Cardiac fibroblast (primary cell): ENCODE measurements at regions not wholly inside any gene's neighbourhood (a gene's known extent, or its start where the extent isn't known, plus 50 kb on each side); places are given as distances from the start of the nearest gene placed in this dataset.
A peak's percentile ranks its signal among the peaks of the same experiment; 100 is the strongest.
"Not testable (repeated sequence)": the region's sequence is repeated elsewhere in the genome, so short reads cannot be mapped to it uniquely, and the experiment has no call there.

Source experiments
- DNase-seq, 2 donors: peaks; one replicate each; pipeline versions ENCODE4 v3.0.0 to v3.0.0-alpha.2; 2010; ENCODE audit warnings: low read depth in 2 of 2
- H3K4me3 ChIP-seq, 2 donors: replicated peaks in 1 of 2; 1 replicate in 1 of 2; 2 replicates in 1 of 2; pipeline ENCODE4 v1.5.1; 2011; ENCODE audit warnings: low read depth in 2 of 2, low read length in 2 of 2, mild to moderate bottlenecking in 2 of 2, moderate library complexity in 1 of 2
- TF ChIP-seq, protein P1 (sequence below): IDR thresholded peaks from one replicate; pipeline ENCODE4 v1.5.1; 2011; ENCODE audit warnings: low read depth, mild to moderate bottlenecking, low read length, inconsistent platforms

DNA sequence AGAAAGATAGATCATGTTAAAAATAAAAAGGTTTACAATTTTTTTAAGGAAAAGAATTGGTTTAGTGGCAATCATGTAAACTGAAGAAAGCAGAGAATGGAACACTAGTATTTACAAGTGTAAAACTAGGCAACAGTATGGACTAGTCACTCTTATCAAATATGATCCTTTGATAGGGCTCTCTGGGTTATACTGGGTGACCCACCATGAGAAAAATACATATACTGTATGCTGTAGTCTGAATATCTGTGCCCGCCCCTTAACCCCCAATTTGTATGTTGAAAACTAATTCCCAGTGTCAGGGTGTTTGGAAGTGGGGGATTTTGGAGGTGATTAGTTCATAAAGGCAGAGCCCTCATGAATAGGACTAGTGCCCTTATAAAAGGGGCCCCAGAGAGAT lies 236.8 kb upstream of the TARS1 start:
- TF ChIP-seq, protein P1, sequence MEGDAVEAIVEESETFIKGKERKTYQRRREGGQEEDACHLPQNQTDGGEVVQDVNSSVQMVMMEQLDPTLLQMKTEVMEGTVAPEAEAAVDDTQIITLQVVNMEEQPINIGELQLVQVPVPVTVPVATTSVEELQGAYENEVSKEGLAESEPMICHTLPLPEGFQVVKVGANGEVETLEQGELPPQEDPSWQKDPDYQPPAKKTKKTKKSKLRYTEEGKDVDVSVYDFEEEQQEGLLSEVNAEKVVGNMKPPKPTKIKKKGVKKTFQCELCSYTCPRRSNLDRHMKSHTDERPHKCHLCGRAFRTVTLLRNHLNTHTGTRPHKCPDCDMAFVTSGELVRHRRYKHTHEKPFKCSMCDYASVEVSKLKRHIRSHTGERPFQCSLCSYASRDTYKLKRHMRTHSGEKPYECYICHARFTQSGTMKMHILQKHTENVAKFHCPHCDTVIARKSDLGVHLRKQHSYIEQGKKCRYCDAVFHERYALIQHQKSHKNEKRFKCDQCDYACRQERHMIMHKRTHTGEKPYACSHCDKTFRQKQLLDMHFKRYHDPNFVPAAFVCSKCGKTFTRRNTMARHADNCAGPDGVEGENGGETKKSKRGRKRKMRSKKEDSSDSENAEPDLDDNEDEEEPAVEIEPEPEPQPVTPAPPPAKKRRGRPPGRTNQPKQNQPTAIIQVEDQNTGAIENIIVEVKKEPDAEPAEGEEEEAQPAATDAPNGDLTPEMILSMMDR, result no peak
- DNase-seq, result no peak
- H3K4me3 ChIP-seq, result no peak overlapping the region

DNA sequence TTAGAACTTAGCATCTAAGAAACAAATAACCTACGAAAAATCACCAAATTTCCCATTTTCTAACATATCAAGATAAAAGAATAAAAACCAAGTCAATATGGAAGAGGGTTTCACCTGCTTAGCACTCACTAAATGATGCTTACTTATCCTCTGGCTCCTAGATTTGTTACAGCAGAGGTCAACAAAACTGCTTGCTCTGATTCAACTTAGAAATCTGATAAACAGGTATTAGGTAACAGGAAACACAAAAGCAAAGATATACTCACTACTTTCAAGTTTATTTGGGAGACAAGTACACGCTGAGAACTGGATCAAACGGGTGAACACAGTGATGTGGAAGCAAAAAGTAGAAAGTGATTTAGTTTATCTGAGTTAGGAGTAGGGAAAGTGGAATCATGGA lies 235.7 kb upstream of the TARS1 start:
- no peak for DNase-seq
- no peak overlapping the region for H3K4me3 ChIP-seq
- TF ChIP-seq, protein P1, result no peak

DNA sequence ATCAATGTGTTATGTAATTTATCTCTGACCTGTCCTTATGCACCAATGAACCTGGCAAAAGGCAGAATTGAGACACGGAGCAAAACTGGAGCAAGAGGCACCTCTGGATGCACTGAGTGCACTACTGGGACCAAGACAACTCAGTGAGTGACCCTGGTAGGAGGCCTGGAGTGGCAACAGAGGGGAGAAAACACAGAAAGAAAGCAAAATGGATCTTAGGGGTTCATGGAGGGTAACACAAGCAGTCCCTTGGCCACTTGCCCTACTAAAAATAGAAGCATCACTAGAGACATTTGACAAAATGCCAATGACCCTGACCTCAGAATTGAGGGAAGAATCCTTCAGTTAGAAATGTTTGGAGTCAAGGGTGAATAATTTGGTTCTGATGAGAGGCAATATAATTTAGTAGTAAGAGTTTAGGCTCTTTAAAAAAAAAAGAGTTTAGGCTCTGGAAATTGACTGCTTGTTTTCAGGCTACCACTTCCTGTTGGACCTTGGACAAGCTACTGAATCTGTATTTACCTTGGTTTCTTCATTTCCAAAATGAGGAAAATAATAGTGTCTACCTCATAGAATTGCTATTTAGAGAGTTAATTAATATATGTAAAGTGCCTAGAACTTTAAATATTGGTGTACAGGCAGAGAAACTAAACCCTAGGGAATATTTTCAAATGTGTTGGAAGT lies 234.9 kb upstream of the TARS1 start:
- DNase-seq, result peak in 1 of 2 donors; percentile 45

DNA sequence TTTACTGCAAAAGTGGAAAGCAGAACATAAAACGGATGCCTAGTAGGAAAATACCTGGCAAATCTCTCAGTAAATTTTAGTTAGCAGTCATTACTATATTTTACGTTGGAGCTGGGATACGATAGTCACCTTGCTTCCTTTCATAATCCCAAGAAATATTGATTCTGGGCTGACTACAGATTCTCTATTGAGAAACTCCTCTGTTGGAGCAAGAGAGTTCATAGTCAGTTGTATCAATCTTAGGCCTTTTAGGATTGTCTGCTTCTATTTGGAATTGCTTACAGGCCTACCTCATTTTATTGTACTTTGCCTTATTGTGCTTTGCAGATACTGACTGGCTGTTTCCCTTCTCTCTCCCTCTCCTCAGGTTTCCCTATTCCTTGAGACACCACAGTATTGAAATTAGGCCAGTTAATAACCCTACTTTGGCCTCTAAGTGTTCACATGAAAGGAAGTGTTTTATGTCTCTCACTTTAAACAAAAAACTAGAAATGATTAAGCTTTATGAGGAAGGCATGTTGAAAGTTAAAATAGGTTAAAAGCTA lies 233.7 kb upstream of the TARS1 start:
- no peak overlapping the region for H3K4me3 ChIP-seq
- no peak for DNase-seq
- TF ChIP-seq, protein P1, result no peak

More for the DNA sequence above, 234.9 kb upstream of the TARS1 start:
- no peak overlapping the region for H3K4me3 ChIP-seq
- TF ChIP-seq, protein P1, result no peak

DNA sequence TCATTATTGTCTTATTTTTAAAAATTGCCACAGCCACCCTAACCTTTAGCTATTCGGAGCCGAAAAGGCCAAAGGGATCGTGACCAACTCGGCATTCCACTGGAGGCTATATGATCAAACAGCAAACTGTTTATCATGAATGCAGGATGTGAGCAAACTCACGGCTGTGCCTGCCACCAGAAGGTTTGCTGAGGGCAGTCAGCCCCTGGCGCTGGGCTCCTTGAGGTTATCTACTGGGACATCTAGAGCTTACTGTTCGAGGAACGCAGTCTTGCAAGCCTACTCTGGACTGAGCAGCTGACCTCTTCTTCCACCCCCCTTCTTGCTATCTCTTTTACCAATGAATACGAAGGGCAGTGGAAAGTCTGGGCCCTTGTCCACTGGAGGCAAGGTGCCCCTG lies 231.5 kb upstream of the TARS1 start:
- TF ChIP-seq, protein P1, result no peak
- H3K4me3 ChIP-seq, result no peak overlapping the region
- no peak for DNase-seq

DNA sequence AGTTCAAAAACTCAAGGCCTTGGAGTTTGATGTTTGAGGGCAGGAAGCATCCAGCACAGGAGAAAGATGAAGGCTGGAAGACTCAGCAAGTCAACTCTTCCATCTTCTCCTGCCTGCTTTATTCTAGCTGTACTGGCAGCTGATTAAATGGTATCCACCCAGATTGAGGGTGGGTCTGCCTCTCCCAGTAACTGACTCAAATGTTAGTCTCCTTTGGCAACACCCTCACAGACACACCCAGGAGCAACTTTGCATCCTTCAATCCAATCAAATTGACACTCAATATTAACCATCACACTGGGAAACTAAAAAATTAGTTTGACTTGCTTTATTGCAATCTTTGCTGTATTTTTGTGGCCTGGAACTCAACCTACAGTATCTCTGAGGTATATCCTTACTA lies 230.5 kb upstream of the TARS1 start:
- not testable (repeated sequence) for DNase-seq, H3K4me3 ChIP-seq

DNA sequence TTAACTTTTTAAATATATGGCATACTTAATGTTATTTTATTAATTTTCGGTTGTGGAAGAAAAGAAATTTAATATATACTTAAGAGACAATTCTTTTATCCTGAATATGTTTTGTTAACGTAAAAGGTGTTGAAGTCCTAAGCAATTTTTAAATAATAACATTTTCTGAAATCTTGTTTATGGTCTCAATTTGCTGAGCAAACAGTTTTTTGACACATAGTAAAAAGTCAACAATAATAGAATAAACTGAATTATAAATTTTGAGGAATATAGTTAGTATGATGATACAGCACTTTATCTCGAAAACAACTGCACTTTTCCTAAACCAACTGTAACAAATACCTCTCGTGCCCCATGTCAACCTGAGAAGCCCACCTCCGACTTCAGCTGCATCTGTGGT lies 229.8 kb upstream of the TARS1 start:
- TF ChIP-seq, protein P1, result no peak
- DNase-seq, result no peak
- no peak overlapping the region for H3K4me3 ChIP-seq
